ENCODE measurements at regions not wholly inside any gene's neighbourhood (a gene's known extent, or its start where the extent isn't known, plus 50 kb on each side); places are given as distances from the start of the nearest gene placed in this dataset.

DNA sequence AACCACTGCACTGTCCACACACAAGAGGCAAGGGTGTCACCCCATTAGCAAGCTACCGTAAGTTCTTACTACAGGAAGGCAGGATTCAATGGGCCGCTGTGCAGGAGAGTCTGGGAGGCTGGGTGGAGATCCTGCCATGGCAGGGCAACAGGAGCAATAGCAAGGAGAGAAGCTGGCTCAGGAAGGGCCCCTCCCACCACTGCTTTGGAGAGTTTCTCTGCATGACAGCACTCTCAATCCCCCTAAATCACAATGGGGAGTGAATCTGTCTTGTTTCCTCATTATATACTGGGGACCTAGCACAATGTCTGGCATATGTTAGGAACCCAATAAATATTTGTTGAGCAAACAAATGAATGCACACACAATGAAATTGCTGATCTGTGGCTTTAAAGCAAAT, 83.2 kb upstream of the SFMBT2 start:
- TF ChIP-seq POLR2AphosphoS5 (IDR thresholded peaks at IDR 0.05) = no peak
- TF ChIP-seq, protein P1, sequence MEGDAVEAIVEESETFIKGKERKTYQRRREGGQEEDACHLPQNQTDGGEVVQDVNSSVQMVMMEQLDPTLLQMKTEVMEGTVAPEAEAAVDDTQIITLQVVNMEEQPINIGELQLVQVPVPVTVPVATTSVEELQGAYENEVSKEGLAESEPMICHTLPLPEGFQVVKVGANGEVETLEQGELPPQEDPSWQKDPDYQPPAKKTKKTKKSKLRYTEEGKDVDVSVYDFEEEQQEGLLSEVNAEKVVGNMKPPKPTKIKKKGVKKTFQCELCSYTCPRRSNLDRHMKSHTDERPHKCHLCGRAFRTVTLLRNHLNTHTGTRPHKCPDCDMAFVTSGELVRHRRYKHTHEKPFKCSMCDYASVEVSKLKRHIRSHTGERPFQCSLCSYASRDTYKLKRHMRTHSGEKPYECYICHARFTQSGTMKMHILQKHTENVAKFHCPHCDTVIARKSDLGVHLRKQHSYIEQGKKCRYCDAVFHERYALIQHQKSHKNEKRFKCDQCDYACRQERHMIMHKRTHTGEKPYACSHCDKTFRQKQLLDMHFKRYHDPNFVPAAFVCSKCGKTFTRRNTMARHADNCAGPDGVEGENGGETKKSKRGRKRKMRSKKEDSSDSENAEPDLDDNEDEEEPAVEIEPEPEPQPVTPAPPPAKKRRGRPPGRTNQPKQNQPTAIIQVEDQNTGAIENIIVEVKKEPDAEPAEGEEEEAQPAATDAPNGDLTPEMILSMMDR (IDR thresholded peaks at IDR 0.05) = no peak
